Activated CD4-positive, CD25-positive, alpha-beta regulatory T cell treated with anti-CD3 and anti-CD28 coated beads, Interleukin-2, amount 50 U/mL, for 24 hours (primary cell): ENCODE measurements at regions not wholly inside any gene's neighbourhood (a gene's known extent, or its start where the extent isn't known, plus 50 kb on each side); places are given as distances from the start of the nearest gene placed in this dataset.

Experiments used
- ATAC-seq, 2 donors: fragments of 150-1000 bp; cut with Tn5 transposase; one replicate each; pipeline ENCODE4 v1.10.0; 2021; ENCODE audit warnings: mild to moderate bottlenecking in 1 of 2, moderate library complexity in 1 of 2

- no peak for ATAC-seq
Observed at GRCh38 chr3:22117751-22118346, 366.8 kb upstream of the ZNF385D start.

- no peak for ATAC-seq
Observed at GRCh38 chr3:22118542-22118941, 367.5 kb upstream of the ZNF385D start.

GRCh38 chr3:22121068-22121701 lies 370.2 kb upstream of the ZNF385D start:
- ATAC-seq, result no peak

- ATAC-seq, result no peak
Observed at GRCh38 chr3:22122567-22122966, 371.6 kb upstream of the ZNF385D start.

GRCh38 chr3:22129101-22129500 lies 378.1 kb upstream of the ZNF385D start:
- no peak for ATAC-seq

- ATAC-seq, result no peak
Observed at GRCh38 chr3:22141769-22142168, 390.8 kb upstream of the ZNF385D start.

GRCh38 chr3:22147161-22147560 lies 396.2 kb upstream of the ZNF385D start:
- no peak for ATAC-seq

GRCh38 chr3:22156868-22157267 lies 405.9 kb upstream of the ZNF385D start:
- no peak for ATAC-seq

- ATAC-seq, result no peak
Observed at GRCh38 chr3:22157848-22158247, 406.8 kb upstream of the ZNF385D start.

GRCh38 chr3:22159004-22159695 lies 408.1 kb upstream of the ZNF385D start:
- no peak for ATAC-seq

- ATAC-seq, result no peak
Observed at GRCh38 chr3:22161315-22161714, 410.3 kb upstream of the ZNF385D start.

GRCh38 chr3:22170370-22170769 lies 419.4 kb upstream of the ZNF385D start:
- ATAC-seq, result no peak

- no peak for ATAC-seq
Observed at GRCh38 chr3:22172964-22173363, 422.0 kb upstream of the ZNF385D start.

- ATAC-seq, result no peak
Observed at GRCh38 chr3:22175947-22176346, 424.9 kb upstream of the ZNF385D start.

- no peak for ATAC-seq
Observed at GRCh38 chr3:22176911-22177310, 425.9 kb upstream of the ZNF385D start.

GRCh38 chr3:22189616-22190015 lies 438.6 kb upstream of the ZNF385D start:
- no peak for ATAC-seq

GRCh38 chr3:22199095-22199494 lies 448.1 kb upstream of the ZNF385D start:
- ATAC-seq, result no peak

GRCh38 chr3:22208844-22209243 lies 457.8 kb upstream of the ZNF385D start:
- ATAC-seq, result no peak

GRCh38 chr3:22209578-22209977 lies 458.6 kb upstream of the ZNF385D start:
- no peak for ATAC-seq

GRCh38 chr3:22210693-22211092 lies 459.7 kb upstream of the ZNF385D start:
- ATAC-seq, result no peak

GRCh38 chr3:22216601-22217000 lies 465.6 kb upstream of the ZNF385D start:
- no peak for ATAC-seq

GRCh38 chr3:22225161-22225560 lies 474.2 kb upstream of the ZNF385D start:
- ATAC-seq, result no peak

GRCh38 chr3:22228705-22229104 lies 477.7 kb upstream of the ZNF385D start:
- ATAC-seq, result no peak

- no peak for ATAC-seq
Observed at GRCh38 chr3:22231061-22231460, 480.1 kb upstream of the ZNF385D start.
